C4-2B (cell line): ENCODE measurements at regions not wholly inside any gene's neighbourhood (a gene's known extent, or its start where the extent isn't known, plus 50 kb on each side); places are given as distances from the start of the nearest gene placed in this dataset.

Experiments
- H3K27ac ChIP-seq: fragments of 450-650 bp; 2 replicates; pipeline ENCODE4 v1.5.1; 2017
- ZFX ChIP-seq: fragments of 450-650 bp; IDR thresholded peaks from 2 replicates; pipeline ENCODE4 v1.6.1; 2017
- TF ChIP-seq, protein P1 (sequence below): fragments of 450-650 bp; conservative IDR thresholded peaks from 2 replicates; pipeline ENCODE4 v1.5.1; 2017; ENCODE audit warnings: mild to moderate bottlenecking

DNA sequence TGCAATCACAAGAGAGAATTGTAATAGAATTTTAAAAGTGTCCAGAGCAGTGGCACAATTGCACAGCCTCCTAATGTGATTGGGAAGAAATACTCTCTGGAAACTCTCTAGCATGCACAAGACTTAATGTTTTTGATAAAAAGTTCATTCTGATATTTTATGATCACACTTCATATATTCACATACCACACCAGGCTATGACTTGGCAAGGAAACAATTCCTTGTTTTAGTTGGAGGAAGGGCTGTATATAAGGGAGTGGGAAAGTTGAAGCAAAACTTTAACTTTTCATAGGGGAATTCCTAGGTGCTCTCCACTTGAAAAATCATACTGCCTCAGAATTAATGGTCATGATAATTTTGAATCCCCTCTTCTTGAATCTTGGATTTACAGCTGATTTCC, 61.5 kb upstream of the ASB17 start:
- H3K27ac ChIP-seq: no peak overlapping the region
- TF ChIP-seq, protein P1, sequence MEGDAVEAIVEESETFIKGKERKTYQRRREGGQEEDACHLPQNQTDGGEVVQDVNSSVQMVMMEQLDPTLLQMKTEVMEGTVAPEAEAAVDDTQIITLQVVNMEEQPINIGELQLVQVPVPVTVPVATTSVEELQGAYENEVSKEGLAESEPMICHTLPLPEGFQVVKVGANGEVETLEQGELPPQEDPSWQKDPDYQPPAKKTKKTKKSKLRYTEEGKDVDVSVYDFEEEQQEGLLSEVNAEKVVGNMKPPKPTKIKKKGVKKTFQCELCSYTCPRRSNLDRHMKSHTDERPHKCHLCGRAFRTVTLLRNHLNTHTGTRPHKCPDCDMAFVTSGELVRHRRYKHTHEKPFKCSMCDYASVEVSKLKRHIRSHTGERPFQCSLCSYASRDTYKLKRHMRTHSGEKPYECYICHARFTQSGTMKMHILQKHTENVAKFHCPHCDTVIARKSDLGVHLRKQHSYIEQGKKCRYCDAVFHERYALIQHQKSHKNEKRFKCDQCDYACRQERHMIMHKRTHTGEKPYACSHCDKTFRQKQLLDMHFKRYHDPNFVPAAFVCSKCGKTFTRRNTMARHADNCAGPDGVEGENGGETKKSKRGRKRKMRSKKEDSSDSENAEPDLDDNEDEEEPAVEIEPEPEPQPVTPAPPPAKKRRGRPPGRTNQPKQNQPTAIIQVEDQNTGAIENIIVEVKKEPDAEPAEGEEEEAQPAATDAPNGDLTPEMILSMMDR: no peak
- TF ChIP-seq ZFX: no peak

DNA sequence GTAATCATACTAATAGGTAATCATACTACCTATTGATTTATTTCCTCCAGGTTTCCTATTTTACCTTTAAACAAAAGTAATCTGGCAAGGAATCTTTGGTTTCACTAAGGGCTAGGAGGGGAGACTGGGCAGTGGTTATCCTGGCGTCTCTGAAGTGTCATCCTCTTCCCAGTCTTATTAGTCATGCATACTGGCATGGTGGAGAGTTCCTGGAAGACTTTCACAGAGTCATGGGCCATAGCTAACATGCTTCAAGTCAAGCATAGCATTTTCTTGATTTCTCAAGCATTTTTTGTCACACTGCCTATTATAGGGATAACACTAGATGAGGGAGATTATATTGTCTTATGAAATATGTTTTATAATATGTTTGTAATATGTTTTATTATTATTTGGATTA, 64.0 kb upstream of the ASB17 start:
- TF ChIP-seq, protein P1: no peak
- TF ChIP-seq ZFX: no peak
- H3K27ac ChIP-seq: no peak overlapping the region

DNA sequence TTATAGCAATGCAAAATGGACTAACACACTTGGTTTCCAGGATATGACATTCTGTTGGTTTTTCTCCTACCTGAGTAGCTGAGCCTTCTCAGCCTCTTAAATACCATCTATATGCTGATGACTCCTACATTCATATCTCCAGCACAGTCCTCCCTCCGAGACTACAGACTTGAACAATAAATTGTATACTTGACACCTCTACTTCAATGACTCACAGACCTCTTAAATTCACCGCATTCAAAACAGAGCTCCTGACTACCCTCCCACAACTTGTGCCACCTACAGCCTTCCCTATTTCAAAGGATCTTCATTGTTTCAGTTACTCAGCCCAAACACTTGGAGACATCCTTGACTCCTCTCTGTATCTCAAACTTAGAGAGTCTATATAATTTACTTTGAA, 66.8 kb upstream of the ASB17 start:
- TF ChIP-seq, protein P1: no peak
- TF ChIP-seq ZFX: no peak

DNA sequence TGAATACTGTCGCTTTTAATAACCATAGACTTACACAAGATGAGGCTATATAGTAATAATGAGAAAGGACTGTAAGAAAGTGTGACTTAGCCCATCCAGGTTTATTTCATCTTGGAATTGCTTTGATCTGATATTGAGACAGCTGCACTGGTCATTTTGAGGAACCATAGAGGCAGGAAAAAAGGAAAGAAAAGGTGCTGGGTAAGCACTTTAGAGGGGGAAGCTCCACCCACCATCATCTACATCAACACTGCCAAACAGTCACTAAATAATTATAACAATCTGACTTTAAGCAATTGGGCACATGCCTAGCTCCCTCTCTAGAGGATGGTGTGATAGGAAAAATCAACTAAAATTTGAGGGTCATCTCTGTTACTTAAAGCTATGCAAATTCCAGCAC, 70.6 kb upstream of the ST6GALNAC3 start:
- no peak for TF ChIP-seq ZFX
- TF ChIP-seq, protein P1: no peak
- no peak overlapping the region for H3K27ac ChIP-seq

More for the DNA sequence above, 66.8 kb upstream of the ASB17 start:
- no peak overlapping the region for H3K27ac ChIP-seq

DNA sequence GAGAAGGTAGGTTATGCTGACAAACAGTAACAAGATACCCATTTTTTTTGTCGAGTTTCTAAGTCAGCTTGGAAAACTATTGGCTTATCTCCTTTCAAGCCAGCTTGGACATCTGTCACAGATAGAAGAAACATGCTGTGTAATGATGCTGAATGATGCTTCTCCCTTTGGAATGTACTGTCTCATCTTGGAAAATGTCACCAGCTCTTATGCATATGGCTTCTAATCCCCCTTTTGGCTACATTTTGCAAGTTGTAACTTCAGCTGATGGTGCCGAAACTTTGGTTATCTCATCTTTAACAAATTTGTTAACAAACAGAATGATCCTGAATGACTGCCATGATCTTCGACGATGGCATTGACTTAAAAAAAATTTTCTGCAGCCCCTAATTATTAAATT, 68.8 kb upstream of the ST6GALNAC3 start:
- TF ChIP-seq, protein P1: no peak
- TF ChIP-seq ZFX: no peak
- H3K27ac ChIP-seq: no peak overlapping the region

DNA sequence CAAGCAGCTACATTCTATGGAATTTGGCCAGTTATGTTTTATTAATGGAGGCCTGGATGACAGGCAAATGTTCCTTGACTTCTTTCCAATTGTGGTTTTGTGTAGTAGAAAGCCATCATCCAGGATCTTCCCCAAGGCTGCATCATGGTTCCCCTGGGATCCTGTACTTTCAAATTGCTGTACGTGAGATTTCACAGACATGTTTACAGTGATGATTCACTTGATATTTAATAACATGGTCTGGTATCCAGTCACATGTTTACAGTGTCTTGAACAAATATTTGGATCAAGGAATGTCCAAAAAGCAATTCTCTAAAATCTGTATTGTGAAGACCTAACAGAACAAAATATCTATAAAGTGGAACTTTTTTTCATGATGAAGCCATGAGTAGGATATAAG, 68.3 kb upstream of the ST6GALNAC3 start:
- TF ChIP-seq ZFX: no peak
- TF ChIP-seq, protein P1: no peak
- H3K27ac ChIP-seq: no peak overlapping the region

DNA sequence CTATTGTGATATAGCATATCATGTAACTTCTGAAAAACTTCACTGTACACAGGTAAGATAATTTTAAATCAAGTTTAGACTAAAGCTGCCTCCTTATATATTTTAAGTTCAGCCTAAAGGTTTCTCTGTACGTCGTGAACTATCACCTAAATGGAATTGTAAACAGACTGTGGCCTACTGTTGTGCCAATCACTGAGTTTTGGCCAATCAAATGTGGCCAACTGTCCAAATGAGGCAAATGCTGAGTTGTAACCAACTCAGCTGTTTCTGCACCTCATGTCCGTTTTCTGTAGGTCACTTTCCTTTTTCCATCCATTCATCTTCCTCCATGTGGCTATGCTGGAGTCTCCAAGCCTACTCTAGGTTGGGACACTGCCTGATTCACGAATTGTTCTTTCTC, 63.7 kb upstream of the ST6GALNAC3 start:
- TF ChIP-seq ZFX: no peak
- TF ChIP-seq, protein P1: no peak

More for the DNA sequence above, 63.7 kb upstream of the ST6GALNAC3 start:
- no peak overlapping the region for H3K27ac ChIP-seq
